ENCODE measurements at regions not wholly inside any gene's neighbourhood (a gene's known extent, or its start where the extent isn't known, plus 50 kb on each side); places are given as distances from the start of the nearest gene placed in this dataset.

DNA sequence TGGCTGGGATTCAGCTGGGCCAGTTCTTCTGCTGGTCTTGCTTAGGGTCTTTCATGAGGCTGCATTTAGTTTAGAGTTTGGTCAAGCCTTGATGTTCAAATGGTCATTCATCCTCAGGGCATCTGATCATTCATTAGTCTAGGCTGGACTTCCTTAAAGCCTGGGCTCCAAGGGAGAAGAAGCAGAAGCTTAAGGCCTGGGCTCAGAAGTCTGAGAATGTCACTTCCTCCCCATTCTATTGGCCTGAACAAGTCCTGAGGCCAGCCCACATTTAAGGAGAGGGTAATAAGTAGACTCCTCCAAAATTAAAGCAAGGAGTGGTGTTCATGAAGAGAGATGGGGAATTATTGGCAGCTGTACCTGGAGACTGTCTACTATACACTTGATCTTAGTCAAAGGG is 193.2 kb upstream of the HABP2 start:
- TF ChIP-seq ZNF473 (tag by site-specific recombination; IDR thresholded peaks at IDR 0.05) (no peak), ZNF623 (tag by site-specific recombination; IDR thresholded peaks at IDR 0.05) (no peak), ZBTB48 (tag by site-specific recombination; IDR thresholded peaks at IDR 0.05) (no peak), ZNF626 (tag by site-specific recombination; IDR thresholded peaks at IDR 0.05) (no peak), ZNF274 (IDR thresholded peaks at IDR 0.05; ENCODE audit: low read length) (no peak), ZNF274 (tag by site-specific recombination; IDR thresholded peaks at IDR 0.05; ENCODE audit: borderline replicate concordance) (no peak), BCL11A (tag by site-specific recombination; IDR thresholded peaks at IDR 0.05; ENCODE audit: low read depth) (no peak), SP7 (tag by site-specific recombination; IDR thresholded peaks at IDR 0.05) (no peak), ZBTB1 (tag by site-specific recombination; IDR thresholded peaks at IDR 0.05) (no peak), ZNF10 (tag by site-specific recombination; IDR thresholded peaks at IDR 0.05) (no peak)
- TF ChIP-seq, protein P1, sequence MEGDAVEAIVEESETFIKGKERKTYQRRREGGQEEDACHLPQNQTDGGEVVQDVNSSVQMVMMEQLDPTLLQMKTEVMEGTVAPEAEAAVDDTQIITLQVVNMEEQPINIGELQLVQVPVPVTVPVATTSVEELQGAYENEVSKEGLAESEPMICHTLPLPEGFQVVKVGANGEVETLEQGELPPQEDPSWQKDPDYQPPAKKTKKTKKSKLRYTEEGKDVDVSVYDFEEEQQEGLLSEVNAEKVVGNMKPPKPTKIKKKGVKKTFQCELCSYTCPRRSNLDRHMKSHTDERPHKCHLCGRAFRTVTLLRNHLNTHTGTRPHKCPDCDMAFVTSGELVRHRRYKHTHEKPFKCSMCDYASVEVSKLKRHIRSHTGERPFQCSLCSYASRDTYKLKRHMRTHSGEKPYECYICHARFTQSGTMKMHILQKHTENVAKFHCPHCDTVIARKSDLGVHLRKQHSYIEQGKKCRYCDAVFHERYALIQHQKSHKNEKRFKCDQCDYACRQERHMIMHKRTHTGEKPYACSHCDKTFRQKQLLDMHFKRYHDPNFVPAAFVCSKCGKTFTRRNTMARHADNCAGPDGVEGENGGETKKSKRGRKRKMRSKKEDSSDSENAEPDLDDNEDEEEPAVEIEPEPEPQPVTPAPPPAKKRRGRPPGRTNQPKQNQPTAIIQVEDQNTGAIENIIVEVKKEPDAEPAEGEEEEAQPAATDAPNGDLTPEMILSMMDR (tag by site-specific recombination; IDR thresholded peaks at IDR 0.05) = no peak
- TF ChIP-seq, protein P2, sequence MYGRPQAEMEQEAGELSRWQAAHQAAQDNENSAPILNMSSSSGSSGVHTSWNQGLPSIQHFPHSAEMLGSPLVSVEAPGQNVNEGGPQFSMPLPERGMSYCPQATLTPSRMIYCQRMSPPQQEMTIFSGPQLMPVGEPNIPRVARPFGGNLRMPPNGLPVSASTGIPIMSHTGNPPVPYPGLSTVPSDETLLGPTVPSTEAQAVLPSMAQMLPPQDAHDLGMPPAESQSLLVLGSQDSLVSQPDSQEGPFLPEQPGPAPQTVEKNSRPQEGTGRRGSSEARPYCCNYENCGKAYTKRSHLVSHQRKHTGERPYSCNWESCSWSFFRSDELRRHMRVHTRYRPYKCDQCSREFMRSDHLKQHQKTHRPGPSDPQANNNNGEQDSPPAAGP (tag by site-specific recombination; IDR thresholded peaks at IDR 0.05) = no peak
- TF ChIP-seq, protein P3, sequence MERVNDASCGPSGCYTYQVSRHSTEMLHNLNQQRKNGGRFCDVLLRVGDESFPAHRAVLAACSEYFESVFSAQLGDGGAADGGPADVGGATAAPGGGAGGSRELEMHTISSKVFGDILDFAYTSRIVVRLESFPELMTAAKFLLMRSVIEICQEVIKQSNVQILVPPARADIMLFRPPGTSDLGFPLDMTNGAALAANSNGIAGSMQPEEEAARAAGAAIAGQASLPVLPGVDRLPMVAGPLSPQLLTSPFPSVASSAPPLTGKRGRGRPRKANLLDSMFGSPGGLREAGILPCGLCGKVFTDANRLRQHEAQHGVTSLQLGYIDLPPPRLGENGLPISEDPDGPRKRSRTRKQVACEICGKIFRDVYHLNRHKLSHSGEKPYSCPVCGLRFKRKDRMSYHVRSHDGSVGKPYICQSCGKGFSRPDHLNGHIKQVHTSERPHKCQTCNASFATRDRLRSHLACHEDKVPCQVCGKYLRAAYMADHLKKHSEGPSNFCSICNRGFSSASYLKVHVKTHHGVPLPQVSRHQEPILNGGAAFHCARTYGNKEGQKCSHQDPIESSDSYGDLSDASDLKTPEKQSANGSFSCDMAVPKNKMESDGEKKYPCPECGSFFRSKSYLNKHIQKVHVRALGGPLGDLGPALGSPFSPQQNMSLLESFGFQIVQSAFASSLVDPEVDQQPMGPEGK (tag by site-specific recombination; IDR thresholded peaks at IDR 0.05) = no peak

All from HEK293 (cell line).